ENCODE measurements at regions not wholly inside any gene's neighbourhood (a gene's known extent, or its start where the extent isn't known, plus 50 kb on each side); places are given as distances from the start of the nearest gene placed in this dataset.

GRCh38 chr1:233805786-233806185 lies 98.7 kb upstream of the SLC35F3 start:
- no peak overlapping the region for H3K4me3 ChIP-seq
- no peak for TF ChIP-seq POLR2A (IDR thresholded peaks at IDR 0.05)
- TF ChIP-seq POLR2AphosphoS5 (IDR thresholded peaks at IDR 0.05), result no peak
- TF ChIP-seq CTCF (IDR thresholded peaks at IDR 0.05), result no peak
- no peak for TF ChIP-seq EP300 (IDR thresholded peaks at IDR 0.05)
- WGBS, 5 donors, result 82 to 93% (median 88%) methylated on average over 2 of the region's 2 CpGs
- intact Hi-C loops (cut with DNase I; ENCODE audit: low total_unique reads), result no loop called here
- H3K4me1 ChIP-seq, result no peaks in the 10 kb centered on the region
- no peaks in the 10 kb centered on the region for H3K27me3 ChIP-seq
- no peak overlapping the region for H3K27ac ChIP-seq
- no peak for DNase-seq
- peaks cover 0 to 11% (median 7%) of the 10 kb centered on the region in 4 donors for H3K9me3 ChIP-seq
- H3K36me3 ChIP-seq, result no peaks in the 10 kb centered on the region

GRCh38 chr1:233815357-233815756 lies 89.1 kb upstream of the SLC35F3 start:
- Histone ChIP-seq H3K4me3 (no peak overlapping the region), H3K27me3 (peaks cover 0 to 21% (median 0%) of the 10 kb centered on the region in 3 donors), H3K27ac (no peak overlapping the region), H3K4me1 (no peaks in the 10 kb centered on the region), H3K9me3 (no peaks in the 10 kb centered on the region), H3K36me3 (no peaks in the 10 kb centered on the region)
- DNase-seq, result no peak
- 25 to 90% (median 75%) methylated on average over 1 of the region's 1 CpG for WGBS, 5 donors
- TF ChIP-seq POLR2A (IDR thresholded peaks at IDR 0.05), result no peak
- no peak for TF ChIP-seq POLR2AphosphoS5 (IDR thresholded peaks at IDR 0.05)
- TF ChIP-seq CTCF (IDR thresholded peaks at IDR 0.05), result no peak
- TF ChIP-seq EP300 (IDR thresholded peaks at IDR 0.05), result no peak
- intact Hi-C loops (cut with DNase I; ENCODE audit: low total_unique reads), result no loop called here

GRCh38 chr1:233815865-233816264 lies 88.6 kb upstream of the SLC35F3 start:
- Histone ChIP-seq H3K9me3 (no peaks in the 10 kb centered on the region), H3K36me3 (no peaks in the 10 kb centered on the region), H3K27ac (no peak overlapping the region), H3K27me3 (peaks cover 0 to 21% (median 0%) of the 10 kb centered on the region in 3 donors), H3K4me1 (no peaks in the 10 kb centered on the region), H3K4me3 (no peak overlapping the region)
- intact Hi-C loops (cut with DNase I; ENCODE audit: low total_unique reads), result no loop called here
- TF ChIP-seq POLR2AphosphoS5 (IDR thresholded peaks at IDR 0.05) (no peak), POLR2A (IDR thresholded peaks at IDR 0.05) (no peak), EP300 (IDR thresholded peaks at IDR 0.05) (no peak), CTCF (IDR thresholded peaks at IDR 0.05) (no peak)
- WGBS, 5 donors, result 62 to 76% (median 67%) methylated on average over 3 of the region's 3 CpGs
- DNase-seq, result no peak

GRCh38 chr1:233816348-233816747 lies 88.1 kb upstream of the SLC35F3 start:
- Histone ChIP-seq H3K27ac (no peak overlapping the region), H3K27me3 (peaks cover 0 to 21% (median 0%) of the 10 kb centered on the region in 3 donors), H3K4me3 (no peak overlapping the region), H3K4me1 (no peaks in the 10 kb centered on the region), H3K36me3 (no peaks in the 10 kb centered on the region), H3K9me3 (no peaks in the 10 kb centered on the region)
- 69 to 87% (median 77%) methylated on average over 2 of the region's 2 CpGs for WGBS, 5 donors
- TF ChIP-seq POLR2A (IDR thresholded peaks at IDR 0.05) (no peak), CTCF (IDR thresholded peaks at IDR 0.05) (no peak), POLR2AphosphoS5 (IDR thresholded peaks at IDR 0.05) (no peak), EP300 (IDR thresholded peaks at IDR 0.05) (no peak)
- intact Hi-C loops (cut with DNase I; ENCODE audit: low total_unique reads), result no loop called here
- no peak for DNase-seq

Data from stomach (tissue), 8 donors.